ENCODE measurements at regions not wholly inside any gene's neighbourhood (a gene's known extent, or its start where the extent isn't known, plus 50 kb on each side); places are given as distances from the start of the nearest gene placed in this dataset.
A peak's percentile ranks its signal among the peaks of the same experiment; 100 is the strongest.
"Not testable (repeated sequence)": the region's sequence is repeated elsewhere in the genome, so short reads cannot be mapped to it uniquely, and the experiment has no call there.

DNA sequence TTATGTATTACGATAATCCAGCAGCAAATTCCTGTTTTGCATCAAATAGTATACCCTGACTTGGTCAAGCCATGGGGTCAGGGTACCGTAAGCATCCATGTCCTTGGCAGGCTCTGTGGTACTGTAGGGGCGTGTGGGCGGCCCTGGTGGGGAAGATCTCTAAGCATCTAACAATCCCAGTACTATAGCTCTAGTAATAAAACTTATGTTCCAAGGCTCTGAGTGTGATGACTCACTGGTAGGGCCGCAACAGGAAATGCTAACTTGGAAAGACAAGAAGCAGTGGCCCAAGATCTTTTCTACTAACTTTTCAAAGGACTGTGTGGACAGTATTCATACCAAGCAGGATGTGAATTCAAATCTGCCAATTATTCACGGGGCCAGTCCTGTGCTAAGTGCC is 63.8 kb downstream of the CLEC18A start:
- not testable (repeated sequence) for DNase-seq

GRCh38 chr16:70016751-70017150 is 65.6 kb downstream of the CLEC18A start:
- not testable (repeated sequence) for DNase-seq

DNA sequence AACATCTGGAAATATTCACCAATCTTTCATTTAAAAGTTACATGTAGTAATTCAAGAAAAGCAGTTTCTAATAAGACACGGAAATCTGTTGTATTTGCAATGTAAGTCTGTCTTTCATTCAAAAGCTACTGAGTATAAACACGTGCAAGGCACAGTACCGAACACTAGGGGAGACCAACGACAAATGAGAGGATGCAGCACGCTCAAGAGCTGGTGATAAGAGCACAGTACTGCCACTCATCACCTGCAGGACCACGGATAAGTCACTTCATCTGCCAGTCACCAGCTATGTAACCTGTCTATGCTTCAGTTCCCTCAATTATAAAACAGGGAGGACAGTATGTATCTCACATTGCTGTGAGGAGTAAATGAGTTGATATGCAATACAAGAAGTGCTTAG is 67.1 kb downstream of the CLEC18A start:
- peak; percentile 11 for DNase-seq

GRCh38 chr16:70023207-70023606 is 72.1 kb downstream of the CLEC18A start:
- not testable (repeated sequence) for DNase-seq

- not testable (repeated sequence) for DNase-seq
Measured at GRCh38 chr16:70023956-70024355, 72.8 kb downstream of the CLEC18A start.

GRCh38 chr16:70026165-70026854 is 75.2 kb downstream of the CLEC18A start:
- not testable (repeated sequence) for DNase-seq

DNA sequence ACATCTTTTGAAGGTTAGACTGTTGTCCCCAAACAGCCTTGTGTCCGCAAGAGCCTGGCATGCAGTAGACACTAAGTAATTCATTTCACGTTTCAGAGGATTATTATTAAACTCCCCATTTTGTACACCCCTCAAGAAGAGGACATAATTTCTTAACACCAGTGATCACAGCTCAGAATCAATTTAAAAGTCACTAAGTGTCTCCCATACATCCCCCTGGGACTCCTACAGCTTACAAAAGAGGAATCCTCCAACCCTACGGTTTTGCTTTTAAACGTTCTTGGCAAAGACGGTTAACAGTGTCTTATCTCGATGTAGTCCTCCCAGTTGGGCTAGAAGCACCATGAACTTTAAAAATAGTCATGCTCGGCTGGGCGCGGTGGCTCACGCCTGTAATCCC is 81.2 kb upstream of the PDPR start:
- DNase-seq = not testable (repeated sequence)

GRCh38 chr16:70037913-70038312 is 76.2 kb upstream of the PDPR start:
- DNase-seq = not testable (repeated sequence)

GRCh38 chr16:70040554-70040953 is 73.6 kb upstream of the PDPR start:
- not testable (repeated sequence) for DNase-seq

- not testable (repeated sequence) for DNase-seq
Measured at GRCh38 chr16:70043538-70044067, 70.5 kb upstream of the PDPR start.

GRCh38 chr16:70046560-70046959 is 67.6 kb upstream of the PDPR start:
- DNase-seq = not testable (repeated sequence)

DNA sequence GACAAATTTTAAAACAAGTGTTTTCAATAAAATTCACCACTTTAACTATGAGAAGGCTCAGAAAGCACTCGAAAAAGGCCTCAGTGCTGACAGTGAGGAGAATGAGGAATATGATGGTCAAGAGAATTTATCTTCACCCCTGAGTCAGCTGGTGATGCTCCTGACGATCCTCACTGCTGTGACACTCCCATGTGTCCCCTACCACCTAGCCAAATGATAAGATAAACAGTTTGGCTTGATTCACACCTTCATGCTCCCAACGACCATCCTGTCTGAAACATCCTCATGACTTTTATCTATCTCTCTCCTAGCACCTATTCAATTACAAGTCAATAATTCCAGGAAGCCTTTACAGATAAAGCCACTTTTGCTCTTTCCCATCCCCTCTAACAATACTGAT is 66.0 kb upstream of the PDPR start:
- not testable (repeated sequence) for DNase-seq

- not testable (repeated sequence) for DNase-seq
Measured at GRCh38 chr16:70058056-70058455, 56.1 kb upstream of the PDPR start.

DNA sequence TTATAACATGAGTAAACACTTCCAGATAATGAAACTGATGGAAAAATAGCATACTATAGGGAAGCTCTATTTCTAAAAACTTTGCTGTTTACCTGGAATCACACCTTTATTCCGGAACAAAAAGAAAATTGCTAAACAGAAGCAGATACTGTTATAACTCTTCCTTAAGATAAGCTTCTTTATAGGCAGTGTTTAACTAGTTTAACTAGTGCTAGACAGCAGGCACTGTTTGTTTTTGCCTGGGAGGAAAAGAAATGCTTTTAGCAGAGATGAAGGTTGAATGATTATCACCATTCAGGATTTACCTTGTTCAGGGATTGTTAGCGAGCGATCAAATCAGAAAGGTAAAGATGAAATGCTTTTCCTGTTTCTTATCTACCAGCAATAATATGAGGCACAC is 54.7 kb upstream of the PDPR start:
- not testable (repeated sequence) for DNase-seq

GRCh38 chr16:70060521-70061027 is 53.6 kb upstream of the PDPR start:
- not testable (repeated sequence) for DNase-seq

DNA sequence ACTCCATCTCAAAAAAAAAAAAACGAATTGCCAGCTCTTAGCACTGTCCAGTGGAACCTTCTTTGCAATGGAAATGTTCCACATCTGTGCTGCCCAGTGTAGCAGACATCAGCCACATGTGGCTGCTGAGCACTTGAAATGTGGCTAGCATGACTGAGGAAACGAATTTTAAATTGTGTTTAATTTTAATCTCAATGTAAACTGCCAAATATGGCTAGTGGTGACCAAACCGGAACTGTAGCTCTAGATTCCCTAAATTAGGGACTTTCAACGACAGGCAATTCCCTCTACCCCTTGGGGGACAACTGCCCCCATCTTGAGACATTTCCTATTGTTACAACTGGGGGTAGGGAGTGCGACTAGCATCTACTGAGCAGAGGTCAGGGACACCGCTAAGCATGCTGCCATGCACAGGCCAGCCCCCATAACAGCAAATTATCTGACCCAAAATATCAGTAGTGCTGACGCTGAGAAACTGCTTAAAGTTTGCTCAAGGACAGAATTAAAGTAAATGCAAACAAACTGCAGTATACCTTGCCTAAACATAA is 52.4 kb upstream of the PDPR start:
- not testable (repeated sequence) for DNase-seq

GRCh38 chr16:70062947-70063346 is 51.2 kb upstream of the PDPR start:
- not testable (repeated sequence) for DNase-seq
